GM19238 (cell line): ENCODE measurements at regions not wholly inside any gene's neighbourhood (a gene's known extent, or its start where the extent isn't known, plus 50 kb on each side); places are given as distances from the start of the nearest gene placed in this dataset.
A peak's percentile ranks its signal among the peaks of the same experiment; 100 is the strongest.
"Not testable (repeated sequence)": the region's sequence is repeated elsewhere in the genome, so short reads cannot be mapped to it uniquely, and the experiment has no call there.

Experiments
- DNase-seq: peaks from one replicate; pipeline ENCODE4 v3.0.0; 2011; ENCODE audit warnings: low spot score; ENCODE audit not compliant: insufficient read length

DNA sequence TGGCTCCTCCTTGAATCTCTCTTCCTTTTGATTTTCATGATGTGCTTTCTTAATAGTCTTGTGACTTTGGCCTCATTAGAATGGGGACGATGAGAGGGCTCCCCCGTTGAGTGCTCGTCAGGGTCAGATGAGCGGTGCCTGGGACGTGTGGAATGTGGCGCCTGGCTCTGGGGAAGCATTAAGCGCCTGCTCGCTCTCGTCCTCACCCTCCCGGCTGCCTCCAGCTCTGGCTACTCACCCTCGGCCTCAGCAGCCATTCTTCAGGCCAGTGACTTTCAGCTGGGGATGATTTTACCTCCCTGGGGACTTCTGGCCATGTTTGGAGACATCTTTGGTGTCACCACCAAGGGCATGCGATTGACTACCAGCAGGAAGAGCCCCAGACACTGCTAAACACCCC is 69.7 kb downstream of the RPS6KA4 start:
- DNase-seq, result no peak

DNA sequence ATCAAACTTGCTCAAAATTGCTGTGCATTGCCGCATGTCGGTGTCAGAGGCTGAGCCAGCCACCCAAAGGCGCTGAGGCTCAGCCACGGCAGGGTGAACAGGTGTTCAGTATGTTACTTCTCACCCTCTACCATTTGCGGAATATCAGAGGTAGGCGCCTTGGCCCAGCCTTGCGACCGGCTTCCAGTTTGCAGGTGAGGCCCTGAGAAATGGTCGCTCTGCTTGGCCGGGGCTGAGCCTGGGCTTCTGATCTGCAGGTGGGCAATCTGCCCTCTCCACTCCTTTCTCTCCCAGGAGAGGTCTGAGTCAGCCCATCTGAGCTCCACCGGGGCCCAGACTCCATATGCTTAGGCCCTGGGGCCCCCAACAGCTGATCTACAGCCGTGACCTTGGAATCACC is 71.0 kb downstream of the RPS6KA4 start:
- no peak for DNase-seq

DNA sequence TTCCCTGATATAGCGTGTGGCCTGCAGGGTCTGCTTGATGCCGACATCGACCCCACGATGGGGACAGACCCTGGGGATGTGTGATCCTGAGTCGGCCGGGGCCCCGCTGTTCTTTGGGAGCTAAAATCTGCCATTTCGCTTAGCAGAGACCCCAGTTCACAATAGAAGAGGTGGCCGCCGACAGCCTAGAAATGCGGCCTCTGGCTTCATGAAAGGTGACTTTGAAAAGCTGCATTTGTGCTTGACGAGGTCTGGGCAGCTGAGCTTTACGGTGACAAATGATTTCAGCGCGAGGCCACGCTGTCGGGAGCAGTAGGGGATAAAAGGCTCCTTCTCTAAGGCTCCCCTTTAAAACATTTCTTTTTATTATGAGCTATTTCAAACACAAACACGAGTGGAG is 71.7 kb downstream of the RPS6KA4 start:
- no peak for DNase-seq

DNA sequence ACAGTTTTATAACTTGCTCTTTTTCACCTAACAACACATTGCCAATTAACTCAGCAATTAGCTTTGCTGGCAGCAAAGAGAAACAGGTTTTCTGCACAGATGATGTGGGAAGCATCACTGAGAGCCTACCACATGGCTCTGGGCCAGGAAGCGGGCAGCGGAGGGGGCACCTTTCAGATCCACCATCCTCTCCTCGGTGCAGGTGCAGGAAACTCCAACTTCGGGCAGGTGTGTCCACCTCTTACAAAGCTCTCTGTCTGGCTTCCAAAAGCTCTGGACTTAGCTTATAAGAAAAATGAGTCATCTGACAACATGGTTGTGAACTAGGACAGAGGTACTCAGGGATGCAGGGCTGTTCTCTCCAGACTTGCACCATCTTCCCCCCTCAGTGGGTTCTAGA is 77.0 kb downstream of the RPS6KA4 start:
- DNase-seq, result no peak

DNA sequence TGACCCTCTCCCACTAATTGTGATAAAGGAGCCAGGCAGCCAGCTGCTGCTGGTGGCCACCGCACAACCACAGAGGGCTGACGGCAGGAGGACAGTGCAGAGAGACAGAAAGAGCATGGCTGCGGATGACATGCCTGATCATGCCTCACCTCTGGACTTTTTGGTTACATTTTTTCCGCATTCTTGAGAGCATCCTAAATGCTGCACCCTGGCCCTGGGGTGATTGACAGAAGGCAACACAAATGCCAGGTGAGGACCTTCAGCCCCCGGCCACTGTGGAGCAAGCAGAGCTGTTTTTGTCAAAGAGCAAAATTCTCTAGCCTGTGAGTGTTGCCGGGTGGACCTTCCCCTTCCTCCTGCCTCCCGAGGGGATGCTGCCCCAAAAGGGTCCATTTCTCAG is 78.5 kb downstream of the RPS6KA4 start:
- DNase-seq, result no peak

DNA sequence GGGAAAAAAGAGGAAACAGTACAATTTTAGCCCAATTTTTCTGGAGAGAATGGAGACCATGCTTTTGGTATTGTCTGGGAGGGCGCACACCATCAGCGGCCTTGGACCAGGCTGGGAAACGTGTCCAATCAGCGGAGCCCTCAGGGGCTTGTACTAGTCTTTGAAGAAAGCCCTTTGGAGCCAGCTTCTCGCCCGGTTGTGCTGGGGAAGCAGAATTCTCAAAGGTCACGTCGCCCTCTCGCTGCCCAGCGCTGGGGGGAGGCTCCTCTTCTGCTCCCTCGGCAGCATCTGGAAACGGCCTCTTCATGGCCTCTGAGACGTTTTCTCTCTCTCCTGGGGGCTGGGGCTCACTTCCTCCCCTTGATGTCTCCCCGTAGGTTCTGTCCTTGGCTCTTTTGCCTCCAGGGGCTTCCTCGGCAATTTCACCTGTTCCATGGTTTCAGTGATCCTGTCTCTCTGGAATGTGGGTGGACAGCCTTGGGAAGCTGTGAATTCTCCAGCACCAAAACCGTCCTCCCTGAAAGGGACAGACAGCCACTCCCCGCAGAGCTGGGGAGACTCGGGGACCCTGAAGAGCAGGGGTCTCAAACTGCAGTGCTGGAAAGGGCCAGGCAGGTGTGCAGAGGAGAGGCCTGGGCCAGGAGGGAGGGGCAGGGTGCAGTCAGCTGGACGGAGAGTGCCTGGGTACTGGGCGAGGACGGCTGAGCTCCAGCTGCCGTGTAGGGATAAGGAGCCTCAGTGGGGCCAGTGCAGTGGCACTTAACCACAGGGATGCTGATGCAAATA is 80.2 kb downstream of the RPS6KA4 start:
- DNase-seq, result no peak

DNA sequence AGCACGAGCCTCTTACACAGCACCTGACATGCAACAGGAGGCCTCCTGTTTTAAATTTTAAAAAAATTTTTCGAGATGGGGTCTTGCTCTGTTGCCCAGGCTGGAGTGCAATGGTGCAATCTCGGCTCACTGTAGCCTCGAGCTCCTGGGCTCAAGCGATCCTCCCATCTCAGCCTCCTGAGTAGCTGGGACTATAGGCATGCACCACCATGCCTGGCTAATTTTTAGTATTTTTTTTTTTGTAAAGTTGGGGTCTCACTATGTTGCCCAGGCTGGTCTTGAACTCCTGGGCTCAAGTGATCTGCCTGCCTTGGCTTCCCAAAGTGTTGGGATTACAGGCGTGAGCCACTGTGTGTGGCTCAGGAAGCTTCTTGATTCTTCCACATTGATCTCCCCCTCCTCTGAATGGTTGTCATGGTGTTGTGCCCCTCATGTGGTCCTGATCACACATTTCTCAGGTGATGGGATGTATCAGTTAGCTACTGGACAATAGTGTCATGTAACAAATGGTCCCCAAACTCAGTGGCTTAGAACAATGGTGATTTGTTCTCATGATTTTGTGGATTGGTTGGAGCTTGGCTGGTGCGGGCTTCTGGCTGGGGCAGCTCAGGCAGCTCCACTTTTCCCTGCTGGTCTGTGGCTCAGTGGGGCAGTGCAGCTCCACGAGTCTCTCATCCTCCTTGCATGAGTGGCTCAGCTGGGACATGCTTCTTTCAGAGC is 81.0 kb downstream of the RPS6KA4 start:
- DNase-seq, result not testable (repeated sequence)

DNA sequence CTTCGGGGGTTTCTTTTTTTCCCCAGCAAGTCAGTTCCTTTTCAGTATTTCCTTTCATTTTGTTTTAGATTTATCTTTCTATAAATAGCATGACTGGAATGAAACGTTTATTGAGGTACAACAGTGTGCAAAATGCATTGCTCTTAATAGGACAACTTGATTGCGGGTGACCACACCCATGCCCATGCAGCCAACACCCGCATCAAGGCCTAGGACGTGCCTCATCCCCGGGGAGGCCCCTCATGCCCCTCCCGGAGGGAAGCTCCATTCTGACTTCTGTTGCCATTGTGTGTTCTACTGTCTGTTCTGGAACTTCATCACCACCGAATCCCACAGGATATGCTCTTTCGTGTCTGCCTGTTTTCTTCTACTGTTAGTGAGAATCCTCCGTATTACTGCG is 82.2 kb downstream of the RPS6KA4 start:
- no peak for DNase-seq

DNA sequence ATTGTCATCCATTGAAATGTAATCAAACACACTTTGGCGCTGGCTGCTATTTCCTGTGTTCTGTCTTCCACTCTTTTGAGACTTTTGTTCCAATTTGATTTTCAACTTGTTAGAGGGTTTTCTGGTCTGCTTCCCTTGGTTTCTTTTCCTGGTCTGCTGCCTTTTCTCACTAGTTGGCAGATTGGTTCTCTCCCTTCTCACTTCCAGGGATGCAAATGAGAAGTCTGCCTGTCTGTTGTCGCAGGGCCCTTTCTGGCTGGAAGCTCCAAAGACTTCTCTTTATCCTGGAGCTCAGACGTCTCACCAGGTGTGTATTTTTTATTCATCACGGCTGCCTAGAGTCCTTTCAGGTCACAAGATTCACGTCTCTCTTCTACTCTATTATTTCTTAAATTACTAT is 84.0 kb downstream of the RPS6KA4 start:
- no peak for DNase-seq

DNA sequence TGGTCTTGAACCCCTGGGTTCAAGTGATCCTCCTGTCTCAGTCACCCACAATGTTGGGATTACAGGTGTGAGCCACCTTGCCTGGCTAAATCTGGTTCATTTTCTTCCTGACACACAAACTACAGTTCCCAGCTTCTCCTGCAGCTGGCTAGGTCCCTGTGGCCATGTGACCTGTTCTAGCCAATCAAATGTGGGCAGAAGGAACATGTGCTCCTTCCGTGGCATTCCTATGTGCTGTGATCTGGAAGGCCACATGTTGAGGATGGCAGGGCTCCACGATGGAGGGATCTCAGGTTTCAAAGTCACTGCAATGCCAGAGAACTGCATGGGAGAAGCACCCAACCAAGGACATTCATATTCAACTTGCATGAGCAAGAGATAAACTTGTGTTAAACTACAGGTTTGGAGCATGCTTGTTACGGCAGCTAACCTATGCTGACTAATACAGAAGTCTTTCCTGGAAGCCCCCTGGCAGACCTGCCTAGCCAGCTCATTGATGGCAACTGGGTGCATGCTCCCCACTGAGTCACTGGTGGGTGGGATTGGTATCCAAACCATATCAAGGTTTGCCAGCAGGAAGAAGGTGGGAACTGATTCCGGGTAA is 86.0 kb downstream of the RPS6KA4 start:
- no peak for DNase-seq

DNA sequence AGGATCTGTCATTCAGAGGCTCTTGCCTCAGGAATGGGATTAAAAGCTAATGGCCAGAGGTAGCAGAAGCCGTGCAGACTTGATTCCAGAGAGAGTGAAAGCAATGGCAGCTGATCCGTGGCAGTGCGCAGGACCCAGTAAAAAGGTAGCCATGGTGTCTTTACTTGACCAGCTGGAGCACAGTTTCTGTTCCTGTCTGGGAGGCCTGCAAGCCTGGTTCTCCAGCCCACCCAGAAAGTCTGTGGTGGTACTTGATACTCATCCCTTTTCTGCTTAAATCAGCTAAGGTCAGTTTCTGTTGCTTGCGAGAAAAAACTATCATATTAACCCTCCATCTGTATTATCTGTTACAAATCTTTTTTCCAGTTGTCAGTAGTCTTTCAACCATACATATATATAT is 86.7 kb downstream of the RPS6KA4 start:
- no peak for DNase-seq

DNA sequence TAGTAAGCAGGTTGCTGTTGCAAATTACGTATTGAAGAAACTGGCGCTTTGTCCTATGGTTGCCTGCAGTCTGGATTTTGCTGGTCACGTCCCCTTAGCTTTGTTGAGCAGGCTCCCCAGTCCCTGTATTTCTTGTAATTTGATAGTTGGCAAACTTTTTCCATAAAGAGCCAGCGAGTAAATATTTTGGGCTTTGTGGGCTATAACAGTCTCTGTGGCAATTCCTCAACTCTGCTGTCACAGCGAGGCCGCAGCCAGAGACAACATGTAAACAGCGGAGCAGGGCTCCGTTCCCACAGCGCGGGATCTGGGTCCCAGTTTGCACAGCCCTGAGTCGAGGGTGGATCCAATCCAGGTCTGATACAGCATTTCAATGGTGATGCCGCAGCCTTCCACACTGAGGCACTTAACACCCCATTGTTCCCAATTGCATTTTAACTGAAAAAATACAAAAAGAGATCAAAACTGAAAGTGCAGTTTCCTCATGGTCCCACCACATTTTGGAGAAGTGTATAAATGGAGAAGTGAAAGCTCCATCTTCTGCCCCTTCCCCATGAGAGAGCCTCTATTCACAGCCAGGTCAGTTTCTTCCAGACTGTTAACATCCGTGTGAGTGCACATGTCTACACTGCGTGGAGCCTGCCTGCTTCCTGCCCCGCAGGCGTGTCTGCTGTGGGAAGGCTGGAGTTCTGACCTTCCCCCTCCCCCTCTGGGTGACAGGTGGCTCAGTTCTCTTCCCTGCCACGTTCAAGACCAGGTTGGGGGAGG is 89.1 kb downstream of the RPS6KA4 start:
- peak; percentile 39 for DNase-seq

DNA sequence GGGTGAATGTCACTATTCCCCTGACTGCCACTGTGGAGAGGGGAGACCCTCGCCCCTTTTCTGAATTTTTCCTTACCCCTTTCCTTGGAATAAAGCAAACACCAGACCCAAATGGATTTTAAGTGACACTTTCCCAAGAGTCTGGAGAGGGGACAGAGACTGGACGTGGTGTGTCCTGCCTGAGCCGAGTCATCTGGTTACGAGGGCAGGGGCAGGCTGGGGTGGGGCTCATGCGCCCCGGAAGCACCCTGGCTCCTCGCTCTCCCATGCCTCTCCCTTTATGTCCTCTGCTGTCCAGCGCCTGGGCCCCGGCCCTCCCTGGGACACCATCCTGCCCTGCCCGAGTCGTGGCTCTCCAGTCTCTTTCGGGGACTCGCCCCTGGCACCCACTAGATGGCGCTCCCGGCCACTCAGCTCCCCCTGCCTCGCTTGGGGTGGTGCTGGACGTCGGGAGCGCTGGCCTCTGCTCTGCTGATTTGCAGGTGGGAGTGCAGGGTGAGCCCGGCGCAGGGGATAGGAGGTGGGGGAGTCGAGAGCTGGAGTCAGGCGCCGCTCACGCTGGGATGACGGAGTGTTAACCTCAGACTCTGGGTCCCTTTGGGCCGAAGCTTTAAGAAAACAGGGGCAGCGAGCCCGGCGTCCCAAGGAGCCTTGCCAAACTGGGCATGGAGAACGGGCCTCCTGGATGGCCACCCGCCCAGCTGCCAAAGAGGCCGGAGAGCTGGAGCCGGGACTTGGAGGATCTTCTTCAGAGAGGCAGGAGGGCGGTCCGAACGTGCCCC is 89.8 kb downstream of the RPS6KA4 start:
- peak; percentile 67 for DNase-seq

DNA sequence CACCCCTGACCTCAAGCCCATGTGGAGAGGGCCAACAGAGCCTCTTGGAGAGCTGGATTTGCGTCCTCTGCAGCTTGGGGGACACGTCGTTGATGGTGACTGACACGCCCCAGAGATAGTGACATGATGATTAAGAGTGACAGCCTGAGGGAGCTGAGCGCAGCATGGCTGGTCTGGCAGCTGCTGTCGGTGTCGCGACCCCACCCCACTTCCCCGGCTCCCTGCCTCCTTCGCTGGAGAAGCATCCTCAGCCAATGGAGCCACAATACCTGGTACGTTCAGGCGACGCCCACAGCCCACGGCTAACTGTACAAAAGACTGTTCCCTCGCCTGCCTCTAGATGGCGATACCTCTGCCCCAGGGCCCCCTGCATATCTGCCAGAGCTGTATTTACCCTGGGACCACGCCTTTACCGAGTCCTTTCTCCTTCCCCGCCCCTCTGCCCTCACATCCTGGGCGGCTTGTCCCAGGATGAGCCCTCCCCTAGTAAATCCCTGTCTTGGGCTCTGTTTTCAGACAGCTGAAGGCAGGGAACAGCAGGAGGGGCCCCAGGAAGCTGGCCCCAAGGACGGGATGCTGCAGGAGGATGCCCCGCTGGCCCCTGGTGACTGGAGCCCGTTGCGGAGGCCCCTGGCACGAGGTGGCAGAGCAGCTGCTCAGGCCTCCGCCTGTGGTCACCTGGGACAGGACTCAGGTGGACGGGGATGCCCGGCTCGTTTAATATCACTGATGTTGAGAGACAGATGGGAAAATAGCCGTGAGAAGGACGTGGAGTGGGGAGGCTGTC is 90.6 kb downstream of the RPS6KA4 start:
- DNase-seq, result peak; percentile 79

DNA sequence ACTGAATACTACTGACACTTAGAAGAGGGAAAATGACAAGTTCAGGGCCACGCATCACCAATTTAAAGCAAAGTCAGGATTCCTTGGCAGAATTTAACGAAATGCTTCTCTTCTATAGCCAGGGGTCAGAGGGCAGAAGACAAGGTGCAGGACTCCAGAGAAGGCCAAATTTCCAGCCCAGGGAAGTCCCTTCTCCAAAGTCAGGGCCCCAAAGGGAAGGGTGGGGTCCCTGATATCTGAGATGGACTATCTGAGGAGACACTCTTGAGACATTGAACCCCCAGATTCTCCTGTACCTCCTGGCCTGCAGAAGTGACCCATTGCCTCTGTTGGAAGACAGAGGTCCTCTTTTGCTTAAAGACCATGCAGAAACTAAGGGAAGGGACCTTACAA is 91.2 kb downstream of the RPS6KA4 start:
- no peak for DNase-seq

DNA sequence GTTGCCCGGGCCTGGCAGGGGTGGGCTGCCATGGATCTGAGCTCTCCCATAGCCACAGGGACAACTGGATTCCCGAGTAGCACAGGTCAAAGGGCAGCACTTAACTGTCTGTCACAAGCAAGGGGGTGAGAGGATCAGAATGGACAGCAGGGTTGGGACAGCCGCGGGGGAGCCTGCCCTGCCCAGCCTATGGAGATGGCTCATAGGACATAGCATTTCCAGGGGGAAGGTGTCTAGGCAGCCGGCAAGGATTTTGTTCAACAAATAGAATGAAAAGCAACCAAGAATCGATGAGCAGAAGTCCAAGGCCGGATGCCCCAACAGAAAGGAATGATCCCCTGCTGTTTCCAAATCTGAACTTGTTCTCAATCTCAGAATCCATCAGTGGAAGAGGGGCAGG is 92.9 kb downstream of the RPS6KA4 start:
- DNase-seq, result no peak

DNA sequence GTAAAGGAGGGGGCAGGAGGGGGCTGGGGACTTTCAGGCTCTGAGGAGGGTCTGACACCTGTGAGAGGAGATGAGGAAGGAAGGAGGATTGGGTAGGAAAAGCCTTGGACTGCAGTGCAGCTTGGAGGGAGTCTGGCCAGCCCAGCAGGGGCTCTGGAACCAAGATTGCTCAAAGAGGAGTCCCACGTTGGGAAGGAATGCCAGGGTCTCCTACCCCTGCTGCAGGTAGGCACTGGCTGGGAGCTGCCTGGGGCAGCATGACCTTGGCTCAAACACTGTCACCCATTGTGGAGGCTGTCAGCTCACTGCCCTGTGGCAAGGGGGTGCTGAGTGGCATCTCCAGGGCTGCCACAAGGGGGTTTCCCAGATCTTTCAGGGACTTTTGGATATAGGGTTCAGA is 94.5 kb downstream of the RPS6KA4 start:
- DNase-seq, result no peak

DNA sequence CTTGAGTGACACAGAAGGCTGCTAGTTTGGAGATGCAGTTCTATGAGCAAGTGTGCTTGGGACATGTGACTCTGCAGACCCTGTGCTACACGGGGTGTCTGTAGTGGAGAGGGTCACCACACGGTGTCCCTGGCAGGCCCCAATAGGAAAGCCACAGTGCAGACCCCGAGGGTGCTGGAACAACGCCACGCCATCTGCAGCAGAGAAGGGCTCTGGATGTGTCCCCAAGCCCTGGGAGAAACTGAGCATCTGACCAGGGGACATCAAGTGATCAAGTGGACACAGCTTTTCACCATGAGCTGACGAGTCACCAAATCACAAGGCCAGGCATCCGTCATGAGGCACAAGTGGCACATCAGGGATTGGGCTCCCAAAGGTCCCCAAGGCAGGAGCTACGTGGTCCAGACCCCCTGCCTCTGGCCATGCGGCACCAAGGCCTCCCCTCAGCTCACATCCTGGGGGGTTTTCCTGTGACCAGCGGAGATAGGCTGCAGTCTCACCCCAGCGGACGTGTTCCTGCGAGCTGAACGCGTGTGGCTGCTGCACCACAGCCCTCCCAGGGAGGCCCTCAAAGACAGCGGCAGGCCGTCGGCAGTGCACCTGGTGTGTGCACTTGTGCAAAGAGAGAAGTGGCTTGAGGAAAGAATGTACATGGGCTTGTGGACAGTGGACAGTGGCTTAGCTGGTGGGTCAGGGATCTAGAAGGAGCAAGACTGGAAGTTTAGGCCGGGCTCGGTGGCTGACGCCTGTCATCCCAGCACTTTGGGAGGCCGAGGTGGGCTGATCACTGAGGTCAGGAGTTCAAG is 96.7 kb downstream of the RPS6KA4 start:
- DNase-seq, result no peak

DNA sequence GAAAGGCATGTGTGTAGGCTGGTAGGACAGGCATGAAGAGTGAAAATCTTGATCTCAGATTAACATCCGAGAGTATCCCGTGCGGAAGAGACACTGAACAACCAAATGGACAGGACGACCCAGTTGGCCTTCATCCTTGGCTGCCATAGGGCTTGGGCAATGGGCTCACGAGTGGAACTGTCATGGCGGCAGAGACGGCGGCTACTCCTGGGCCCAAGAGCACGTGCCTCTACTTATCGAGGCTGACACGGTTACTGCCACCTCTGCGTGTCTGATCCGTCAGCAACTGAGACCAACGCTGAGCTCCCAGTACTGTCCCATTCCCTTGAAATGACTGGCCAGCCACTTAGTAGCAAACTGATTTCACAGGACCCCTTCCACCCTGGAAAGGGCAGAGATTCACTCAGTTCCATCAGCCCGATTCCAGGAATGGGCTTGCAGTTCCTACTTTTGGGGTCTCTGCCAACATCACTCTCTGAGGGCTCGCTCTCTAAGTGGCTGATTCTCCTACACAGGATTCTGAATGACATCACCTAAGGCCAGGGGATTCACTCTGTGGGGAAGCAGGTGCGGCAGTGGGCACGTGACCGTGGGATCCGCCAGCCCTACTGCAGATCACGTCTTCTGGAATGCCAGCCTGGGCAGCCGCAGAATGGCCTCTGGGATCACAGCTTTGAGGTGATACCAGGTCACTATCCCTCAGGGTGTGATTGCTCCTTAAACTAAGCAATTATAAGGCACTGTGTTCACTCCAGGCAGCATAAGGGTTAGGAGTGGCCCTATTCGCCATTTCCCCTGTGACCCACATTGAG is 97.8 kb downstream of the RPS6KA4 start:
- no peak for DNase-seq
